ENCODE measurements at regions not wholly inside any gene's neighbourhood (a gene's known extent, or its start where the extent isn't known, plus 50 kb on each side); places are given as distances from the start of the nearest gene placed in this dataset.

DNA sequence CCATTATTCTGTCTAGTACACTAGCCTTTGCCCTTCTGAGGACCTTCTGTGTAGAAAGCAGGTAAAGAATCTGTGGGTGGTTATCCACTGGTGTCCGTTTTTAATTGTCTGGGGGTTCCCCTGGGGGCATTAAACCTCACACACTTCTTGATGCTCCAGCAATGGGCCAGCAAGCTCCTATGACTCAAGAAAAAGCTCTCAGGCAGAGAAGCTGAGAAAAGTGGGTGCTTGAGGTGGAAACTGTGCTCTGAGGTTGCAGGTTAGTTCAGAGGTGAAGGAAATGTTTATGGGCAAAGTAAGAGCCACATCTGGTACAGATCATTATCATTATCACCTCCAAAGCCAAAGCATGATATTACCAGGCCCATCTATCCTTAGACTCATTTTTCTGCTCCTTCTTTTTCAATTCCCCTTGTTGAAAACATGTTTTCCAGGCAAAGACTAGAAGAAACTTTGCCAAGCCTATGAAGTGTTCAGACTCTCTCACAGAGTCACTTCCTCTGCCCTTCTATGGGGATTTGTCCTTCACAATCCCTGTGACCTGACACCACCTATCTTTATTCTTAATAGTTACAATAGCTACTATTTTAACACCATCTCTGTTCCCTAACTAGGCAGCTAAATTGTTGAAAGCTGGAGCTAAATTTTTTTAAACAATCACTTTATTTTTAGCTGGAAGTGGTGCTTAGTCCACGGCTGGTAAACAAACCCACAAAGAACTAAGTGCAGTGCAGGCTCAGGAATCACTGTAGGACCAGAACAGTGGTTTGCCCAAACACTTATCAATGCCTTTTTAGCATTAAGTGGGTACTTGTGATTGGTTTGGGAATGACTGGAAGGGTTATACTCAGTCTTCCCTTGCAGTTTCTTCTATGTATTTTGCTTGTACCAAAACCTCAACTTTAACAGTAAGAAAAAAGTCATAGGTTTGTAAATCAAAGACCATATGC, 512.8 kb upstream of the POU3F3 start:
- no peak for TF ChIP-seq CTCF (IDR thresholded peaks at IDR 0.05)
- TF ChIP-seq POLR2A (IDR thresholded peaks at IDR 0.05), result no peak

All from uterus (tissue), 2 donors.